Osteocyte (in vitro differentiated cells): ENCODE measurements at regions not wholly inside any gene's neighbourhood (a gene's known extent, or its start where the extent isn't known, plus 50 kb on each side); places are given as distances from the start of the nearest gene placed in this dataset.

Experiments
- DNase-seq: peaks from one replicate; pipeline ENCODE4 v3.0.0; 2021; ENCODE audit warnings: mixed read lengths; ENCODE audit not compliant: unreplicated experiment; ENCODE audit errors: extremely low spot score
- H3K27ac Mint-ChIP-seq: one replicate; pipeline ENCODE4 v1.8.0; 2021; ENCODE audit warnings: mild to moderate bottlenecking, mixed read lengths; ENCODE audit not compliant: unreplicated experiment
- H3K27me3 Mint-ChIP-seq: one replicate; pipeline ENCODE4 v1.8.0; 2021; ENCODE audit warnings: mixed read lengths; ENCODE audit not compliant: unreplicated experiment
- H3K36me3 Mint-ChIP-seq: one replicate; pipeline ENCODE4 v1.8.0; 2021; ENCODE audit warnings: mixed read lengths; ENCODE audit not compliant: unreplicated experiment
- H3K4me1 Mint-ChIP-seq: one replicate; pipeline ENCODE4 v1.8.0; 2021; ENCODE audit warnings: mixed read lengths; ENCODE audit not compliant: unreplicated experiment
- H3K4me3 Mint-ChIP-seq: one replicate; pipeline ENCODE4 v1.8.0; 2021; ENCODE audit warnings: mild to moderate bottlenecking, moderate library complexity, mixed read lengths; ENCODE audit not compliant: unreplicated experiment
- H3K9me3 Mint-ChIP-seq: one replicate; pipeline ENCODE4 v1.8.0; 2021; ENCODE audit warnings: mixed read lengths; ENCODE audit not compliant: unreplicated experiment
- CTCF ChIP-seq: fragments of 200-600 bp; sonication (generic); IDR thresholded peaks from 2 replicates; pipeline ENCODE4 v1.5.0; 2021; ENCODE audit warnings: antibody characterized with exemption, mild to moderate bottlenecking, moderate library complexity

GRCh38 chr19:31518216-31519020, 169.2 kb upstream of the TSHZ3 start:
- Mint-ChIP-seq H3K36me3 (no peaks in the 10 kb centered on the region), H3K4me1 (no peaks in the 10 kb centered on the region), H3K27ac (no peak overlapping the region), H3K4me3 (no peak overlapping the region), H3K9me3 (peaks cover 3% of the 10 kb centered on the region), H3K27me3 (no peaks in the 10 kb centered on the region)
- peak; percentile 60 for DNase-seq
- no peak for TF ChIP-seq CTCF

DNA sequence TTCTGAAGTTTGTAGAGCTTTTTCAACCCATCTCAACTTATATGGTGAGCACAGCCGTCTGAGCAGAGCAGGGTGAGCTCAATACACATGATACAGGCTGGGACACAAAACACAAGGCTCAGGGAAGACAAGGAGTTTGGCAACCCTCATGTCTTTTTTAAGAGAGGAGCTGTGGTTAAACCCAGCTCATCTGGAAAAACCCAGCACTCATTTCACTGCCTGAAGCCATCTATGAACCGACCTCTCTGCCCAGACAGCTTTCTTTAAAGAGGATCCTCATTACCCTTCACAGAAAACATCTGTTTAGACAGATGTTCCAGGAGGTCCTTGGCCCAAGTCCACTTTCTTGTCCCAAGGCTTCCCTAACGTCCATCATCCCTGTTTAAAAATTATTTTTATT, 170.0 kb upstream of the TSHZ3 start:
- H3K27ac Mint-ChIP-seq = no peak overlapping the region
- H3K4me3 Mint-ChIP-seq = no peak overlapping the region
- H3K36me3 Mint-ChIP-seq = no peaks in the 10 kb centered on the region
- H3K9me3 Mint-ChIP-seq = peaks cover 3% of the 10 kb centered on the region
- H3K4me1 Mint-ChIP-seq = no peaks in the 10 kb centered on the region
- DNase-seq = peak; percentile 6
- no peak for TF ChIP-seq CTCF
- H3K27me3 Mint-ChIP-seq = no peaks in the 10 kb centered on the region

DNA sequence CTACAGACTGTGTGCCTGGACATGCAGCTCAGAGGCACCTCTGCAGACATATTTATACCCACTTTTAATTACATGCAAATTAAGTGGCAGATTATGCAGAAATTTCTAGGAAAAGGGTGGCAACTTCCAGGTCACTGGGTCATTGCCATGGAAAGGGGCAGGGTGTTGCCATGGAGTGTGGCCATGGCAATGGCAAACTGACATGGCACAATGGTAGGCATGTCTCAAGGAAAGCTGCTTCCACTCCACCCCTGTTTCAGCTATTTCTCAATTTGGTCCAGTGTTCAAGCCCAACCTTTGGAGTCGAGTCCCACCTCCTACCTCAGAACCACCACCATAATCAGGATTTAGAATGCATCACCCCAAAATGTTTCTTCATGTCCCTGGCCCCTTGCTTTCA, 170.7 kb upstream of the TSHZ3 start:
- DNase-seq = peak; percentile 15
- Mint-ChIP-seq H3K27me3 (no peaks in the 10 kb centered on the region), H3K9me3 (peaks cover 9% of the 10 kb centered on the region), H3K4me3 (no peak overlapping the region), H3K27ac (no peak overlapping the region), H3K36me3 (no peaks in the 10 kb centered on the region), H3K4me1 (no peaks in the 10 kb centered on the region)
- TF ChIP-seq CTCF = no peak

DNA sequence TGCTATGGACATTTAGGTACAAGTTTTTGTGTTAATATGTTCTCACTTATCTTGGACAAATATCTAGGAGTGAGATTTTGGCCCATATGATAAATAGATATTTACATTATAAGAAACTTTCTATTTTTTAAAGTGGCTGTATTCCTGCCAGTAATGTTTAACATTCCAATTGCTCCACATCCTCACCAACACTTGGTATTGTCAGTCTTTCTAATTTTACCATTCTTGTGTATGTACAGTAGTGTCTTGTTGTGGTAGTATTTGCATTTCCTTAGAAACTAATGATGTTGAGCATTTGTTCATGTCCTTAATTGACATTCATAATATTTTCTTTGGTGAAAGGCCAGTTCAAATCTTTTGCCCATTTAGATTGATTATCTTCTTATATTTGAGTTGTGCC, 171.4 kb upstream of the TSHZ3 start:
- Mint-ChIP-seq H3K4me3 (no peak overlapping the region), H3K27me3 (no peaks in the 10 kb centered on the region), H3K4me1 (no peaks in the 10 kb centered on the region)

More for the DNA sequence above, 171.4 kb upstream of the TSHZ3 start:
- TF ChIP-seq CTCF = no peak
- Mint-ChIP-seq H3K27ac (no peak overlapping the region), H3K9me3 (peaks cover 13% of the 10 kb centered on the region), H3K36me3 (no peaks in the 10 kb centered on the region)
- DNase-seq = no peak
